Spleen (tissue), 11 donors: ENCODE measurements at regions not wholly inside any gene's neighbourhood (a gene's known extent, or its start where the extent isn't known, plus 50 kb on each side); places are given as distances from the start of the nearest gene placed in this dataset.

Source experiments
- DNase-seq: peaks from one replicate; pipeline ENCODE4 v3.0.0-alpha.2; 2020
- H3K27ac ChIP-seq, 8 donors: fragments of 200-600 bp; sonication (generic) in 7 of 8; 1 replicate in 4 of 8; 2 replicates in 4 of 8; pipeline versions ENCODE4 v1.5.0 to v1.8.0; 2016 to 2021; ENCODE audit warnings: inconsistent platforms in 4 of 8, mild to moderate bottlenecking in 4 of 8, moderate library complexity in 1 of 8
- H3K27me3 ChIP-seq, 7 donors: fragments of 200-600 bp; sonication (generic) in 6 of 7; replicated peaks in 1 of 7; 1 replicate in 4 of 7; 2 replicates in 3 of 7; pipeline versions ENCODE4 v1.5.0 to v1.8.0; 2016 to 2021; ENCODE audit warnings: inconsistent platforms in 3 of 7, mild to moderate bottlenecking in 1 of 7
- H3K36me3 ChIP-seq, 6 donors: fragments of 200-600 bp; sonication (generic) in 5 of 6; 1 replicate in 4 of 6; 2 replicates in 2 of 6; pipeline versions ENCODE4 v1.5.0 to v1.8.0; 2016 to 2021; ENCODE audit warnings: inconsistent platforms in 2 of 6
- H3K4me1 ChIP-seq, 6 donors: fragments of 200-600 bp; sonication (generic) in 5 of 6; 1 replicate in 3 of 6; 2 replicates in 3 of 6; pipeline versions ENCODE4 v1.5.0 to v1.8.0; 2016 to 2021; ENCODE audit warnings: inconsistent platforms in 3 of 6
- H3K4me3 ChIP-seq, 8 donors: fragments of 200-600 bp; sonication (generic) in 7 of 8; 1 replicate in 4 of 8; 2 replicates in 4 of 8; pipeline versions ENCODE4 v1.5.0 to v1.8.0; 2016 to 2021; ENCODE audit warnings: inconsistent platforms in 4 of 8, mild to moderate bottlenecking in 4 of 8, moderate library complexity in 2 of 8
- H3K9me3 ChIP-seq, 8 donors: fragments of 200-600 bp; sonication (generic) in 7 of 8; 1 replicate in 4 of 8; 2 replicates in 4 of 8; pipeline versions ENCODE4 v1.5.0 to v1.8.0; 2016 to 2021; ENCODE audit warnings: inconsistent platforms in 4 of 8
- CTCF ChIP-seq, 11 experiments: fragments of 200-600 bp in 7 of 11; fragments of 450-650 bp in 4 of 11; sonication (generic) in 4 of 11; IDR thresholded peaks in 8 of 11; conservative IDR thresholded peaks in 3 of 11; 1 replicate in 7 of 11; 2 replicates in 4 of 11; pipeline versions ENCODE4 v1.4.0 to v1.8.0; 2016 to 2021; ENCODE audit warnings: antibody characterized with exemption in 11 of 11, inconsistent platforms in 4 of 11, mild to moderate bottlenecking in 1 of 11
- POLR2A ChIP-seq, 3 donors: fragments of 450-650 bp; IDR thresholded peaks; one replicate each; pipeline ENCODE4 v1.5.1; 2017; ENCODE audit warnings: antibody characterized with exemption in 3 of 3, mild to moderate bottlenecking in 1 of 3
- POLR2AphosphoS5 ChIP-seq, 3 donors: sonication (generic); formaldehyde crosslinking; IDR thresholded peaks; one replicate each; pipeline ENCODE4 v1.5.1; 2017; ENCODE audit warnings: antibody characterized with exemption in 3 of 3
- WGBS, 5 donors: extraction: QIAGEN DNeasy Blood & Tissue Kit in 3 of 5; methylation state at CpG; one replicate each; pipeline versions ENCODE4 v1.1.5 to v1.1.7; 2013 to 2018; 5-methylcytosine and 5-hydroxymethylcytosine counted together
- intact Hi-C: fragments of 100-400 bp; cut with DNase I; formaldehyde crosslinking; loops from one replicate; pipeline ENCODE4 v1.15.0; 2023; ENCODE audit warnings: low total_unique reads
- donor health status: healthy with polysubstance abuse.
- donor health status: DM: no; HTN: no; CAD: no; lungs with moderate emphysema.
- donor health status: DM: no; HTN: no; CAD: no.
- donor health status: Bipolar disorder and iron deficiency.
- donor health status: healthy.
- donor health status: DM: no; HTN: no; CAD: no.
- donor health status: DM: yes; HTN: yes; CAD: no.

GRCh38 chr18:26640541-26640940, 92.2 kb upstream of the KCTD1 start:
- WGBS, 5 donors, result 86 to 91% (median 87%) methylated on average over 5 of the region's 5 CpGs
- H3K36me3 ChIP-seq, result no peaks in the 10 kb centered on the region
- no peak for DNase-seq
- TF ChIP-seq POLR2A (IDR thresholded peaks at IDR 0.05), result no peak
- TF ChIP-seq CTCF (IDR thresholded peaks at IDR 0.05 in 8 of 11, conservative IDR thresholded peaks at IDR 0.05 in 3 of 11), result no peak
- no peak for TF ChIP-seq POLR2AphosphoS5 (IDR thresholded peaks at IDR 0.05)
- intact Hi-C loops, result loop anchor here (10.0 kb wide), 1 partner anchor 256 kb away; no protein-coding TSS in a partner anchor
- H3K9me3 ChIP-seq, result no peaks in the 10 kb centered on the region
- no peak overlapping the region for H3K4me3 ChIP-seq
- peaks cover 0 to 6% (median 0%) of the 10 kb centered on the region in 6 donors for H3K4me1 ChIP-seq
- H3K27ac ChIP-seq, result no peak overlapping the region
- peaks cover 0 to 7% (median 0%) of the 10 kb centered on the region in 7 donors for H3K27me3 ChIP-seq

GRCh38 chr18:26639149-26639548, 90.8 kb upstream of the KCTD1 start:
- intact Hi-C loops, result no loop called here
- whole genome bisulfite sequencing, 5 donors, result 85 to 96% (median 90%) methylated on average over 7 of the region's 7 CpGs
- peaks cover 0 to 6% (median 0%) of the 10 kb centered on the region in 6 donors for H3K4me1 ChIP-seq
- no peak overlapping the region for H3K4me3 ChIP-seq
- no peak for TF ChIP-seq POLR2AphosphoS5 (IDR thresholded peaks at IDR 0.05)
- TF ChIP-seq POLR2A (IDR thresholded peaks at IDR 0.05), result no peak
- no peaks in the 10 kb centered on the region for H3K9me3 ChIP-seq
- no peak for DNase-seq
- H3K27me3 ChIP-seq, result peaks cover 0 to 7% (median 0%) of the 10 kb centered on the region in 7 donors
- H3K27ac ChIP-seq, result no peak overlapping the region
- no peaks in the 10 kb centered on the region for H3K36me3 ChIP-seq

- no peak overlapping the region for H3K27ac ChIP-seq
- H3K9me3 ChIP-seq, result no peaks in the 10 kb centered on the region
- H3K36me3 ChIP-seq, result no peaks in the 10 kb centered on the region
- H3K4me3 ChIP-seq, result no peak overlapping the region
- H3K4me1 ChIP-seq, result peaks cover 0 to 3% (median 0%) of the 10 kb centered on the region in 6 donors
- DNase-seq, result no peak
- peaks cover 0 to 6% (median 0%) of the 10 kb centered on the region in 7 donors for H3K27me3 ChIP-seq
- intact Hi-C loops, result no loop called here
- WGBS, 5 donors, result 90 to 97% (median 91%) methylated on average over 2 of the region's 2 CpGs
- TF ChIP-seq CTCF (IDR thresholded peaks at IDR 0.05 in 8 of 11, conservative IDR thresholded peaks at IDR 0.05 in 3 of 11) (no peak), POLR2A (IDR thresholded peaks at IDR 0.05) (no peak), POLR2AphosphoS5 (IDR thresholded peaks at IDR 0.05) (no peak)
Measured at GRCh38 chr18:26637983-26638382, 89.6 kb upstream of the KCTD1 start.

GRCh38 chr18:26637324-26637723, 89.0 kb upstream of the KCTD1 start:
- Histone ChIP-seq H3K9me3 (no peaks in the 10 kb centered on the region), H3K4me1 (no peaks in the 10 kb centered on the region), H3K27ac (no peak overlapping the region), H3K4me3 (no peak overlapping the region), H3K36me3 (no peaks in the 10 kb centered on the region), H3K27me3 (peaks cover 0 to under 1% (median 0%) of the 10 kb centered on the region in 7 donors)
- intact Hi-C loops, result no loop called here
- 70 to 80% (median 78%) methylated on average over 7 to 8 of the region's 8 CpGs for WGBS, 5 donors
- DNase-seq, result no peak
- TF ChIP-seq CTCF (IDR thresholded peaks at IDR 0.05 in 8 of 11, conservative IDR thresholded peaks at IDR 0.05 in 3 of 11), result no peak

GRCh38 chr18:26635466-26635865, 87.1 kb upstream of the KCTD1 start:
- intact Hi-C loops, result no loop called here
- Histone ChIP-seq H3K4me3 (no peak overlapping the region), H3K27ac (no peak overlapping the region), H3K9me3 (no peaks in the 10 kb centered on the region), H3K36me3 (no peaks in the 10 kb centered on the region), H3K4me1 (no peaks in the 10 kb centered on the region), H3K27me3 (no peaks in the 10 kb centered on the region)
- no peak for DNase-seq
- 77 to 85% (median 81%) methylated on average over 4 of the region's 4 CpGs for WGBS, 5 donors
- TF ChIP-seq POLR2A (IDR thresholded peaks at IDR 0.05) (no peak), CTCF (IDR thresholded peaks at IDR 0.05 in 8 of 11, conservative IDR thresholded peaks at IDR 0.05 in 3 of 11) (no peak), POLR2AphosphoS5 (IDR thresholded peaks at IDR 0.05) (no peak)
